Esophagus (tissue), 2 donors: ENCODE measurements at regions not wholly inside any gene's neighbourhood (a gene's known extent, or its start where the extent isn't known, plus 50 kb on each side); places are given as distances from the start of the nearest gene placed in this dataset.

Experiments used
- H3K27ac ChIP-seq, 2 donors: one replicate each; pipeline ENCODE4 v1.5.1; 2013; ENCODE audit warnings: low read depth in 2 of 2, mild to moderate bottlenecking in 2 of 2, inconsistent platforms in 1 of 2, low read length in 1 of 2, moderate library complexity in 1 of 2
- H3K27me3 ChIP-seq, 2 donors: one replicate each; pipeline ENCODE4 v1.6.1; 2013; ENCODE audit warnings: low read length in 2 of 2, control low read depth in 1 of 2, mild to moderate bottlenecking in 1 of 2; ENCODE audit not compliant: insufficient read depth in 2 of 2, control insufficient read depth in 1 of 2
- H3K36me3 ChIP-seq, 2 donors: one replicate each; pipeline ENCODE4 v1.6.1; 2013; ENCODE audit warnings: low read length in 1 of 2; ENCODE audit not compliant: control insufficient read depth in 2 of 2, insufficient read depth in 2 of 2
- H3K4me1 ChIP-seq, 2 donors: one replicate each; pipeline ENCODE4 v1.6.1; 2013; ENCODE audit warnings: low read length in 1 of 2; ENCODE audit not compliant: control insufficient read depth in 2 of 2, insufficient read depth in 2 of 2
- H3K4me3 ChIP-seq, 2 donors: one replicate each; pipeline ENCODE4 v1.5.1; 2013; ENCODE audit warnings: low read length in 2 of 2, mild to moderate bottlenecking in 2 of 2, low read depth in 1 of 2, moderate library complexity in 1 of 2
- H3K9me3 ChIP-seq, 2 donors: one replicate each; pipeline ENCODE4 v1.6.1; 2013; ENCODE audit warnings: mild to moderate bottlenecking in 2 of 2, low read depth in 1 of 2, low read length in 1 of 2, moderate library complexity in 1 of 2; ENCODE audit not compliant: control insufficient read depth in 2 of 2, insufficient read depth in 1 of 2
- WGBS, 2 donors: extraction: QIAGEN DNeasy Blood & Tissue Kit; methylation state at CpG; one replicate each; pipeline ENCODE4 v1.1.7; 2013; 5-methylcytosine and 5-hydroxymethylcytosine counted together
- donor health status: healthy with polysubstance abuse.
- donor health status: Bipolar disorder and iron deficiency.

DNA sequence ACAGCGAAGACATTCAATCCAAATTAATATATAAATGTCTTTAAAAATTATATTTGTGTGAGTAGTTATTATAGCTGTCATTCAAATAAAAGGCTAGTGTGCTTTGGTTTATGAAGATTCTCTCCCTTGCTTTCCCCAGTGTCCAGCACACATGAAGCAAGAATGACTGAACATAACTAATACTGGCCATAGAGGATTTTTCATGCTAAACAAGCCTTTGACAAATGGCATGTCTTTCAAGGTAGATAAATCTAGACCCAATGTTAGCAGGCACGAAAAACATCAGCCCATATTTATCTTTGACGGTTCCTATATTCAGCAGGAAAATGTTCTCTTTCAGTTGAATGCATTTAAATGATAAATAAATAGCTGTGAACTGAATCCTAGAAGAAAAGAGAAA lies 1234.4 kb downstream of the EPHA7 start:
- WGBS, 2 donors, result 55 to 57% methylated on average over 3 of the region's 3 CpGs
- Histone ChIP-seq H3K27me3 (no peaks in the 10 kb centered on the region), H3K4me1 (no peaks in the 10 kb centered on the region), H3K9me3 (no peaks in the 10 kb centered on the region), H3K27ac (no peak overlapping the region), H3K4me3 (no peak overlapping the region), H3K36me3 (no peaks in the 10 kb centered on the region)

DNA sequence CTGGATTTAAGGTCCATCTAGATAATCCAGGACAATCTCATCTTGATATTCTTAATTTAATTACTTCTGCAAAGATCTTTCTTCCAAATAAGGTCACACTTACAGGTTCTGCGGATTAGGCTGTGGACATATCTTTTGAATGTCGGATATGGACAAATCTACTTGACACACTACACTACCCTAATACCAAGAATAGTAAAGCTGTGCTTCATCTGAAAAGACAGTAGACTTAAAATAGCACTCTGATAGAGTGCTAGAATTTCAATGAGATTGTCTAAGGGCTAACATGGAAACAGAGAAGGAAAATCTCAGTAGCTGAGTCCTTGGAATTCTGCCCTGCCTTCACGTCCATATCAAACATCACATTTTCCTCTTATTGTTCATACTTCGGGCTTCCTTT lies 1238.0 kb downstream of the EPHA7 start:
- Histone ChIP-seq H3K4me1 (no peaks in the 10 kb centered on the region), H3K27me3 (no peaks in the 10 kb centered on the region), H3K27ac (no peak overlapping the region), H3K36me3 (no peaks in the 10 kb centered on the region), H3K9me3 (no peaks in the 10 kb centered on the region), H3K4me3 (no peak overlapping the region)
- 84% methylated on average over 4 of the region's 4 CpGs for WGBS, 2 donors

DNA sequence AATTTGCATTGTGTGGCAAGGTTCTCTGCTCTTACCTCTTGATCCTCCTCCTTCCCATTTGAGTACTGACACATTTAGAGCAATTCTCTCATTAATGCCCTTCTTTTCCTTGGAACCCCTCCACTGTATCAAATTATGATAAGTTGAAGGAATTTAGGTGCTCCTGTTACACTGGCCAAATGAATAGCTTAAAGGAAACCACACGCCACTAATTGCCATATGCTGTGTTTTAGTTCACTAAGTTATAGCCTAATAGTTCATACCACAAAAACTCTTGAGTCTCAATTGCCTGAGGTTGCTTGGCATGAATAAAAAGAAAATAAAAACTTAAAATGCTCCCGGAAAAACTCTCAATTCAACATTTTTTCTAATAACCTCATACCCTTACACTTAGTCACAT lies 1239.3 kb downstream of the EPHA7 start:
- H3K9me3 ChIP-seq, result no peaks in the 10 kb centered on the region
- no peak overlapping the region for H3K4me3 ChIP-seq
- 87% methylated on average over 2 of the region's 2 CpGs for WGBS, 2 donors
- no peaks in the 10 kb centered on the region for H3K4me1 ChIP-seq
- no peaks in the 10 kb centered on the region for H3K36me3 ChIP-seq
- no peaks in the 10 kb centered on the region for H3K27me3 ChIP-seq
- no peak overlapping the region for H3K27ac ChIP-seq

GRCh38 chr6:92176666-92177065 lies 1242.7 kb downstream of the EPHA7 start:
- Histone ChIP-seq H3K4me1 (no peaks in the 10 kb centered on the region), H3K27me3 (no peaks in the 10 kb centered on the region), H3K4me3 (no peak overlapping the region), H3K9me3 (no peaks in the 10 kb centered on the region), H3K36me3 (no peaks in the 10 kb centered on the region), H3K27ac (no peak overlapping the region)
- WGBS, 2 donors, result 24 to 28% methylated on average over 1 of the region's 1 CpG

DNA sequence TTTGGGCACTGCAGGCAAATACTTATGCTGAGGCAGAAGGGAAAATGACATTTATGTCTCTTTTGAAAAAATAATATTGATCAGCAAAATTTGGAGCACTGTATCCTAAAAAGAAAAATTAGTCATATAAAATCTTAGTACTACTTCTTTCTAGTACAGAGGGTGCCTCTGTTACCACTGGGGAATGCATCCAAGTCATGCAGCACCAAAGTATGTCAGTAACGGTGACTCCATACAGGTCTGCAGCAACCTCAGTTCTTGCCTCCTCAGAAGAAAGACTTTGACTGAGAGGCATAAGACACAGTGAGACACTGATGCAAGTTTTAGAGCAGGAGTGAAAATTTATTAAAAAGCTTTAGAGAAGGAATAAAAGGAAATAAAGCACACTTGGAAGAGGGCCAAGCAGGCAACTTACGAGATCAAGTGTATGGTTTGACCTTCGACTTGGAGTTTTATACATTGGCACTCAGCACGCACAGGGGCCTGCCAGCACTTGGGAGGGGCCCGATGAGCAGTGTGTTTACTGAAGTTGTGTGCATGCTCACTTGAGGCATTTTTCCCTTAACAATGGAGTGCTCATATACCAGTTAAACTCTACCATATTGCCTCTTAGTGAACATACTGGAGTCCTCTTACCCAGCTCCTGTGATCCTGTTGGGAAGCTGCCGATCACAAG lies 1244.8 kb downstream of the EPHA7 start:
- Histone ChIP-seq H3K36me3 (no peaks in the 10 kb centered on the region), H3K27ac (no peak overlapping the region), H3K4me3 (no peak overlapping the region), H3K27me3 (no peaks in the 10 kb centered on the region), H3K9me3 (no peaks in the 10 kb centered on the region), H3K4me1 (no peaks in the 10 kb centered on the region)
- WGBS, 2 donors, result 58 to 60% methylated on average over 6 of the region's 6 CpGs

DNA sequence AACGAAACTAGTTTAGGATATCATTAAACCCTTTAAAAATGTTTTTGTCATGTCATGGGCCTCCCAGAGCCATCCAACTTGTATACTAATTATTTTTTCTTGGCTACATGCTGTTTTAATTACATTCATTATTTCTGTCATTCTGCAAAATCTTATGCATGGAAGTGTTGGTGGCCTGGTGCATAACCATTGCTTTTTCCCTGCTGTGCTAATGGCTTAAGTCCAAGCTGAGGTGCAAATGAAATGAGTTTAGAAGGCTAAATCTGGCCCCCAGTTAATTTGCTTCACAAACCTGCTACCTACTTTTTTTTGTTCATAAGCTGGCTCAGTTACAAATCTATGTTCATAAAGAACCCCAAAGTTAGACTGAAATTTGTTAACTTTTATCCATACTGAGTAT lies 1249.9 kb downstream of the EPHA7 start:
- no peaks in the 10 kb centered on the region for H3K27me3 ChIP-seq
- WGBS, 2 donors, result 71 to 78% methylated on average over 1 of the region's 1 CpG
- no peaks in the 10 kb centered on the region for H3K9me3 ChIP-seq
- no peaks in the 10 kb centered on the region for H3K36me3 ChIP-seq
- H3K27ac ChIP-seq, result no peak overlapping the region
- no peaks in the 10 kb centered on the region for H3K4me1 ChIP-seq
- H3K4me3 ChIP-seq, result no peak overlapping the region

DNA sequence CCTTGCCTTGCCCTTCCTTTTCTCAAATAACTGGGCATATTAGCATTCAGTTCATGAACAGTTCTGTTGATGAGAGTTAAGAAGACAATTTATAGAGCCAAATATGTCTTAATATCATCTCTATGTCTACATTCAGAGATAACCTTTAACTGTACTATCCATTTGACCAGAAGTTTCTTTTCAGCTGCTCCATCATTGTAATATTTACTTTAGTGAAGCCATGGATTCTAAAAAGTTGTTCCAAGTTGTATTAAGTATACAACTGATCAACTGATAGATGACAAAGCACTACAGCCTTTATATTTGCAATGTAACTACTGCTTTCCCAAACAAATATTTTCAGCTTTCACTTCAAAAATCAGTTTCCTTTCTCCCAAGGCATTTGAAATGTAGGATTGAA lies 1252.7 kb downstream of the EPHA7 start:
- Histone ChIP-seq H3K27me3 (no peaks in the 10 kb centered on the region), H3K4me3 (no peak overlapping the region), H3K4me1 (no peaks in the 10 kb centered on the region), H3K27ac (no peak overlapping the region), H3K9me3 (no peaks in the 10 kb centered on the region), H3K36me3 (no peaks in the 10 kb centered on the region)

GRCh38 chr6:92161953-92162352 lies 1257.4 kb downstream of the EPHA7 start:
- no peaks in the 10 kb centered on the region for H3K4me1 ChIP-seq
- H3K36me3 ChIP-seq, result no peaks in the 10 kb centered on the region
- H3K9me3 ChIP-seq, result no peaks in the 10 kb centered on the region
- H3K27me3 ChIP-seq, result no peaks in the 10 kb centered on the region
- H3K4me3 ChIP-seq, result no peak overlapping the region
- no peak overlapping the region for H3K27ac ChIP-seq

DNA sequence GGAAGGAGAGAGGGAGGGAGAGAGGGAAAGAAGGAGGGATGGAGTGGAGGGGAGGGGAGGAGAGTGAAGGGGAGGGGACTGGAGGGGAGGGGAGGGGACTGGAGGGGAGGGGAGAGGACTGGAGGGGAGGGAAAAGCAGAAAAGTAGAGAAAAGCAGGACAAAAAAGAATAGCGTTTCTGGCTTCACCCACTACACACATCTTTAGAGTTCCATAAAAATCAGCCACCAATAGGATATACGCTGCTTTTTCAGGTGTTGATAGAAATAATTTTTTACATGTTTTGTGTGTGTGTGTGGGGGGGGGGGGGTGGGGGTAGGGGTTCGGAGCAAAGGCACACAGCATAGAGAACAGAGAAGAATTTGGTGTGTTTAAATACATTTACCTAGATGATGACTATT lies 1259.1 kb downstream of the EPHA7 start:
- no peaks in the 10 kb centered on the region for H3K4me1 ChIP-seq
- H3K27ac ChIP-seq, result no peak overlapping the region
- WGBS, 2 donors, result 87 to 89% methylated on average over 3 of the region's 3 CpGs
- no peaks in the 10 kb centered on the region for H3K9me3 ChIP-seq
- no peaks in the 10 kb centered on the region for H3K36me3 ChIP-seq
- no peak overlapping the region for H3K4me3 ChIP-seq
- H3K27me3 ChIP-seq, result no peaks in the 10 kb centered on the region

DNA sequence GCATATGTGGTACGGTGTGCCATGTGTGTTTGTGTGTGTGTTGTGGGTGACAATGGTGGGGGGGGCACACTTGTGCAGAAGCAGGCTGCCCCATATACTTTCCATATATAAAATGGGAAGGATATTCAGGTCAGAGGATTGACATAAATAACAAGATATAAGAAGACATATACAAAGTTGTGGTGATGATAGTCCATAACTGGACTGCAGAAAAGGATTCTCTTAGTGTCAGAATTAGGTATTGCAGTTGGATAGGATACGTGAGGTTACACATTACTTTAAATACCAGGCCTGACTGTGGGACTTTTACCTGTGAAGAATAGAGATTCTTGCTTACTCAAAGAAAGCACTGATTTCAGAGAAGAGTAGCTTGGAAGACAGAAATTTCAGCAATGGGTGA lies 1260.3 kb downstream of the EPHA7 start:
- WGBS, 2 donors, result 72 to 74% methylated on average over 2 of the region's 2 CpGs
- H3K27ac ChIP-seq, result no peak overlapping the region
- H3K4me3 ChIP-seq, result no peak overlapping the region
- no peaks in the 10 kb centered on the region for H3K36me3 ChIP-seq
- no peaks in the 10 kb centered on the region for H3K27me3 ChIP-seq
- H3K9me3 ChIP-seq, result no peaks in the 10 kb centered on the region
- H3K4me1 ChIP-seq, result no peaks in the 10 kb centered on the region
